Fibroblast of the aortic adventitia (primary cell): ENCODE measurements at regions not wholly inside any gene's neighbourhood (a gene's known extent, or its start where the extent isn't known, plus 50 kb on each side); places are given as distances from the start of the nearest gene placed in this dataset.

Experiments used
- DNase-seq: peaks from one replicate; pipeline ENCODE4 v3.0.0-alpha.2; 2010; ENCODE audit warnings: low read depth
- H3K4me3 ChIP-seq: 2 replicates; pipeline ENCODE4 v1.5.1; 2011; ENCODE audit warnings: low read depth, mild to moderate bottlenecking, control low read depth, low read length, moderate library complexity
- CTCF ChIP-seq: IDR thresholded peaks from 2 replicates; pipeline ENCODE4 v1.5.1; 2011; ENCODE audit warnings: mild to moderate bottlenecking, low read length, control low read depth, inconsistent platforms; ENCODE audit not compliant: insufficient read depth

DNA sequence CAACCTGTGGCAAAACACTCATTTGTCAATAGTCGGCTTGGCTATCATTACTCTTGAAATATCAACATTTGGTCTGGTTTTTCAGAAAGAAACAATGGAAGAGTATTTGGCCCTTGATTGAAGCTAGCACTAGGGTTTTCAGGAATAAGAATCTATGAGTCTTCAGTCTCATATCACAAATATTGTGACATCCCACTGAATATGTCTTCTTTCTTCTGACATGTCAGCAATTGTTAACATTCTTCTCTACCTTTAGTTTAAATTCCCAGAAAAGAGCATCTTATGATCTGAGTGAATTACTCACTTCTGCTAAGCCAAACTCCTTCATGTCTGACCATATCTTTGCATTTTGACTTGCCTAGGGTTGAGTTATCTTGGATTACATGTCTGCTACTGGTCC lies 435.2 kb upstream of the SEMA3D start:
- no peak for TF ChIP-seq CTCF
- no peak for DNase-seq

GRCh38 chr7:85620936-85621685 lies 434.3 kb upstream of the SEMA3D start:
- TF ChIP-seq CTCF = no peak
- H3K4me3 ChIP-seq = no peak overlapping the region
- peak; percentile 3 for DNase-seq

More for the DNA sequence above, 435.2 kb upstream of the SEMA3D start:
- no peak overlapping the region for H3K4me3 ChIP-seq

DNA sequence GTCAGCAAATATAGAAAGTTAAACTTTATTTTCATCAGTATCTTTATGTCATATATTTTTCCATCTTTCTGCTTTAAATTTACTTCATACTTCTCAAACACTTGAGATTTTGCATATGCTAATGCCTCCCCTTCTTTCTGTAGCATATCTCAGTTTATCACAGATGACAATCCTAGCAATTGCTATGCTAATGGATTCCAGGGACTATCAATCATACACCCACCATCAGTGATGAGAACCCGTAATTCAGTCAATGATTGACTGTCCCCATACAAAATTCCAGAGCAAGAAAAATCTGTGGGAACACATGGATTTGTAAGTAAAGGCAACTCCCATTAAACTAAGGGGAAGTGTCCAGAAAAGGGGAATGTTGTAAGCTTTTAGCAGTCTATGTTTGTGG lies 432.4 kb upstream of the SEMA3D start:
- TF ChIP-seq CTCF = no peak
- DNase-seq = no peak
- H3K4me3 ChIP-seq = no peak overlapping the region

DNA sequence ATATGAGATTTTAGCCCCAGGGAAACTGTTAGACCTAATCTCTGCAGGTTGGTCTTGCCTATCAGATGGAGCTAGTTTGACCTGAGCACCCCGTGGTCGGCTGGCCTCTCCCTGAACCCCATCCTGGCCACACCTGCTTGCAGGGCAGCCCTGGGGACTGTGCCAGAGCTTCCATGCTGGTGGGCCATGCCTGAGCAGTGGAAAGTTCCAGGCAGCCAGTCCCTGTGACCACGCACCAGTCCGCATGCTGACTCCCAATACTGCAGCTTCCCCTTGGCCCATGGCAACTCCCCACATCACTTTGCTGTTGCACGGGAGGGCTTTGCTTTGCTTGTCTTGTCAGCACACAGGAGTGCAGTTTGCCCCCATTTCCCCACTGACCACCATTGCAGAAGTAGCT lies 427.8 kb upstream of the SEMA3D start:
- TF ChIP-seq CTCF = no peak
- no peak for DNase-seq
- H3K4me3 ChIP-seq = no peak overlapping the region

GRCh38 chr7:85612514-85612913 lies 425.7 kb upstream of the SEMA3D start:
- no peak for TF ChIP-seq CTCF
- no peak overlapping the region for H3K4me3 ChIP-seq
- DNase-seq = no peak

DNA sequence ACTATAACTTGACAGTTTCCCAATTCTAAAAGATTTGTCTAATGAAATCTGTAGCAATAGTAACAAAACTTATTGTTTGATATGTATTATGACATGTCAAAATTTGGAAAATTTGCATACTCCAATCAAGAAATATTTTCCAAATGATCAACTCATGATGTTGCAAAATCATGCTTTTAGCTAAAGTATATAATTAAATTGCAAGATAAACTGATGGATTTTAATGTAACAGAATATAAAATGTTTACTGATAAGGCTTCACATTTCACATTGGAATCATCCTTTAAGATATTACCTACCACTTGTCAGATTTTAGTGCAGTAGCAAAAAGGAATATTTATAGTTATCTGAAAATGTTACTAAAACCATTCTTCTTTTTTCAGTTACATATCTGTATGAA lies 421.9 kb upstream of the SEMA3D start:
- H3K4me3 ChIP-seq = no peak overlapping the region
- no peak for TF ChIP-seq CTCF
- DNase-seq = no peak

GRCh38 chr7:85602196-85602595 lies 415.3 kb upstream of the SEMA3D start:
- no peak for TF ChIP-seq CTCF
- no peak overlapping the region for H3K4me3 ChIP-seq
- DNase-seq = peak; percentile 12
